Duodenal mucosa (tissue), 2 donors: ENCODE measurements at regions not wholly inside any gene's neighbourhood (a gene's known extent, or its start where the extent isn't known, plus 50 kb on each side); places are given as distances from the start of the nearest gene placed in this dataset.

Source experiments
- H3K27ac ChIP-seq: one replicate; pipeline ENCODE4 v1.7.0; 2013; ENCODE audit warnings: low read depth, low read length
- H3K27me3 ChIP-seq, 2 donors: one replicate each; pipeline ENCODE4 v1.7.0; 2013; ENCODE audit warnings: low read length in 2 of 2, control low read depth in 1 of 2; ENCODE audit not compliant: insufficient read depth in 2 of 2, control insufficient read depth in 1 of 2
- H3K36me3 ChIP-seq, 2 donors: one replicate each; pipeline ENCODE4 v1.7.0; 2013; ENCODE audit warnings: low read length in 2 of 2, control low read depth in 1 of 2; ENCODE audit not compliant: insufficient read depth in 2 of 2, control insufficient read depth in 1 of 2
- H3K4me1 ChIP-seq, 2 donors: one replicate each; pipeline ENCODE4 v1.7.0; 2013; ENCODE audit warnings: low read length in 2 of 2, control low read depth in 1 of 2; ENCODE audit not compliant: insufficient read depth in 2 of 2, control insufficient read depth in 1 of 2
- H3K4me3 ChIP-seq, 2 donors: one replicate each; pipeline ENCODE4 v1.7.0; 2013; ENCODE audit warnings: low read length in 2 of 2, low read depth in 1 of 2
- H3K9ac ChIP-seq, 2 donors: one replicate each; pipeline ENCODE4 v1.7.0; 2013; ENCODE audit warnings: low read length in 2 of 2, low read depth in 1 of 2
- H3K9me3 ChIP-seq, 2 donors: one replicate each; pipeline ENCODE4 v1.7.0; 2013; ENCODE audit warnings: low read length in 2 of 2, control low read depth in 1 of 2; ENCODE audit not compliant: control insufficient read depth in 1 of 2

GRCh38 chr14:97959251-97959650, 1162.1 kb downstream of the VRK1 start:
- Histone ChIP-seq H3K4me1 (no peaks in the 10 kb centered on the region), H3K27ac (no peak overlapping the region), H3K9me3 (no peaks in the 10 kb centered on the region), H3K27me3 (no peaks in the 10 kb centered on the region), H3K9ac (no peak overlapping the region), H3K36me3 (peaks cover 0 to 9% of the 10 kb centered on the region in 2 donors), H3K4me3 (no peak overlapping the region)

GRCh38 chr14:97960436-97960835, 1163.3 kb downstream of the VRK1 start:
- Histone ChIP-seq H3K4me3 (no peak overlapping the region), H3K4me1 (no peaks in the 10 kb centered on the region), H3K36me3 (peaks cover 0 to 9% of the 10 kb centered on the region in 2 donors), H3K27ac (no peak overlapping the region), H3K9me3 (no peaks in the 10 kb centered on the region), H3K27me3 (no peaks in the 10 kb centered on the region), H3K9ac (no peak overlapping the region)

- Histone ChIP-seq H3K36me3 (no peaks in the 10 kb centered on the region), H3K27me3 (no peaks in the 10 kb centered on the region), H3K27ac (no peak overlapping the region), H3K4me3 (no peak overlapping the region), H3K9me3 (no peaks in the 10 kb centered on the region), H3K4me1 (peaks cover 0 to under 1% of the 10 kb centered on the region in 2 donors), H3K9ac (no peak overlapping the region)
These were observed 1173.0 kb downstream of the VRK1 start for GRCh38 chr14:97970222-97970621.

GRCh38 chr14:97975216-97975615, 1178.0 kb downstream of the VRK1 start:
- Histone ChIP-seq H3K36me3 (no peaks in the 10 kb centered on the region), H3K27ac (no peak overlapping the region), H3K9ac (no peak overlapping the region), H3K4me3 (no peak overlapping the region), H3K27me3 (no peaks in the 10 kb centered on the region), H3K9me3 (no peaks in the 10 kb centered on the region), H3K4me1 (peaks cover 32 to 37% of the 10 kb centered on the region in 2 donors)

GRCh38 chr14:97975962-97976361, 1178.8 kb downstream of the VRK1 start:
- Histone ChIP-seq H3K36me3 (no peaks in the 10 kb centered on the region), H3K9ac (peak overlapping the region in 1 of 2 donors; percentile 4), H3K9me3 (no peaks in the 10 kb centered on the region), H3K4me1 (peaks cover 32 to 37% of the 10 kb centered on the region in 2 donors), H3K27ac (no peak overlapping the region), H3K4me3 (peak overlapping the region; percentile 69 to 76), H3K27me3 (no peaks in the 10 kb centered on the region)

- peak overlapping the region; percentile 65 to 76 for H3K9ac ChIP-seq
- H3K27ac ChIP-seq: peak overlapping the region; percentile 14
- peaks cover 32 to 37% of the 10 kb centered on the region in 2 donors for H3K4me1 ChIP-seq
- H3K9me3 ChIP-seq: no peaks in the 10 kb centered on the region
- no peaks in the 10 kb centered on the region for H3K27me3 ChIP-seq
- H3K36me3 ChIP-seq: no peaks in the 10 kb centered on the region
- peak overlapping the region; percentile 69 to 76 for H3K4me3 ChIP-seq
These were observed 1179.7 kb downstream of the VRK1 start for GRCh38 chr14:97976861-97977260.

- peak overlapping the region; percentile 65 to 76 for H3K9ac ChIP-seq
These were observed 1180.6 kb downstream of the VRK1 start for GRCh38 chr14:97977651-97978261.

GRCh38 chr14:97978341-97978740, 1181.2 kb downstream of the VRK1 start:
- H3K9me3 ChIP-seq: no peaks in the 10 kb centered on the region
- peak overlapping the region; percentile 65 to 76 for H3K9ac ChIP-seq
- peaks cover 32 to 37% of the 10 kb centered on the region in 2 donors for H3K4me1 ChIP-seq
- H3K4me3 ChIP-seq: peak overlapping the region; percentile 69 to 76
- H3K27ac ChIP-seq: no peak overlapping the region
- H3K27me3 ChIP-seq: no peaks in the 10 kb centered on the region
- no peaks in the 10 kb centered on the region for H3K36me3 ChIP-seq

More at GRCh38 chr14:97977651-97978261, 1180.6 kb downstream of the VRK1 start:
- no peaks in the 10 kb centered on the region for H3K27me3 ChIP-seq
- H3K36me3 ChIP-seq: no peaks in the 10 kb centered on the region
- peak overlapping the region; percentile 69 to 76 for H3K4me3 ChIP-seq
- H3K4me1 ChIP-seq: peaks cover 32 to 37% of the 10 kb centered on the region in 2 donors
- H3K9me3 ChIP-seq: no peaks in the 10 kb centered on the region
- H3K27ac ChIP-seq: peak overlapping the region; percentile 68

- H3K4me3 ChIP-seq: no peak overlapping the region
- H3K4me1 ChIP-seq: no peaks in the 10 kb centered on the region
- no peak overlapping the region for H3K27ac ChIP-seq
- no peaks in the 10 kb centered on the region for H3K9me3 ChIP-seq
- no peaks in the 10 kb centered on the region for H3K27me3 ChIP-seq
- H3K36me3 ChIP-seq: no peaks in the 10 kb centered on the region
- H3K9ac ChIP-seq: no peak overlapping the region
These were observed 1196.4 kb downstream of the VRK1 start for GRCh38 chr14:97993508-97994019.

- Histone ChIP-seq H3K27ac (no peak overlapping the region), H3K27me3 (no peaks in the 10 kb centered on the region), H3K4me1 (no peaks in the 10 kb centered on the region), H3K9me3 (no peaks in the 10 kb centered on the region), H3K36me3 (no peaks in the 10 kb centered on the region), H3K9ac (no peak overlapping the region), H3K4me3 (no peak overlapping the region)
These were observed 1196.9 kb downstream of the VRK1 start for GRCh38 chr14:97994020-97994531.
